ENCODE measurements at regions not wholly inside any gene's neighbourhood (a gene's known extent, or its start where the extent isn't known, plus 50 kb on each side); places are given as distances from the start of the nearest gene placed in this dataset.

- TF ChIP-seq CTCF (IDR thresholded peaks at IDR 0.05; ENCODE audit: low read depth, low read length, poor library complexity, severe bottlenecking): no peak
- TF ChIP-seq EZH2phosphoT487 (IDR thresholded peaks at IDR 0.05; ENCODE audit: borderline replicate concordance, low read length): no peak
Measured at GRCh38 chr17:77836557-77837041, 121.9 kb upstream of the TNRC6C start.
